Stimulated activated memory B cell treated with anti-CD40 and anti-IgM and Interleukin-4, amounts not matched to agents 10 μg/mL and 1 μg/mL and 100 μg/mL, for 72 hours (primary cell): ENCODE measurements at regions not wholly inside any gene's neighbourhood (a gene's known extent, or its start where the extent isn't known, plus 50 kb on each side); places are given as distances from the start of the nearest gene placed in this dataset.
"Not testable (repeated sequence)": the region's sequence is repeated elsewhere in the genome, so short reads cannot be mapped to it uniquely, and the experiment has no call there.

Source experiments
- ATAC-seq: fragments of 150-1000 bp; cut with Tn5 transposase; 2 replicates; pipeline ENCODE4 v1.10.0; 2021
- H3K27ac Mint-ChIP-seq: one replicate; pipeline ENCODE4 v1.8.0; 2022; ENCODE audit warnings: mild to moderate bottlenecking, mixed read lengths
- H3K27me3 Mint-ChIP-seq: one replicate; pipeline ENCODE4 v1.8.0; 2022; ENCODE audit warnings: mixed read lengths
- H3K36me3 Mint-ChIP-seq: one replicate; pipeline ENCODE4 v1.8.0; 2022; ENCODE audit warnings: mixed read lengths
- H3K4me1 Mint-ChIP-seq: one replicate; pipeline ENCODE4 v1.8.0; 2022; ENCODE audit warnings: mixed read lengths
- H3K4me3 Mint-ChIP-seq: one replicate; pipeline ENCODE4 v1.8.0; 2022; ENCODE audit warnings: mild to moderate bottlenecking, moderate library complexity, mixed read lengths
- H3K9me3 Mint-ChIP-seq: one replicate; pipeline ENCODE4 v1.8.0; 2022; ENCODE audit warnings: mixed read lengths

GRCh38 chr16:14384745-14385144 is 245.3 kb downstream of the PARN start:
- Mint-ChIP-seq H3K4me1 (no peaks in the 10 kb centered on the region), H3K36me3 (no peaks in the 10 kb centered on the region), H3K9me3 (peaks cover 3% of the 10 kb centered on the region), H3K27ac (no peak overlapping the region), H3K27me3 (no peaks in the 10 kb centered on the region), H3K4me3 (no peak overlapping the region)
- ATAC-seq: no peak

- not testable (repeated sequence) for H3K4me1 Mint-ChIP-seq, ATAC-seq, H3K9me3 Mint-ChIP-seq, H3K36me3 Mint-ChIP-seq, H3K27me3 Mint-ChIP-seq, H3K4me3 Mint-ChIP-seq, H3K27ac Mint-ChIP-seq
Measured at GRCh38 chr16:14383844-14384243, 246.2 kb downstream of the PARN start.

- H3K27ac Mint-ChIP-seq: no peak overlapping the region
- H3K4me3 Mint-ChIP-seq: no peak overlapping the region
- ATAC-seq: no peak
- H3K27me3 Mint-ChIP-seq: no peaks in the 10 kb centered on the region
- H3K4me1 Mint-ChIP-seq: peaks cover 17% of the 10 kb centered on the region
- no peaks in the 10 kb centered on the region for H3K36me3 Mint-ChIP-seq
- H3K9me3 Mint-ChIP-seq: peaks cover 3% of the 10 kb centered on the region
Measured at GRCh38 chr16:14378689-14379467, 251.2 kb downstream of the PARN start.

- Mint-ChIP-seq H3K4me3 (no peak overlapping the region), H3K4me1 (peaks cover 17% of the 10 kb centered on the region), H3K36me3 (no peaks in the 10 kb centered on the region), H3K27ac (no peak overlapping the region), H3K9me3 (no peaks in the 10 kb centered on the region), H3K27me3 (no peaks in the 10 kb centered on the region)
- ATAC-seq: no peak
Measured at GRCh38 chr16:14378131-14378551, 251.9 kb downstream of the PARN start.

GRCh38 chr16:14377326-14377725 is 252.7 kb downstream of the PARN start:
- Mint-ChIP-seq H3K4me1 (peaks cover 17% of the 10 kb centered on the region), H3K27ac (no peak overlapping the region), H3K9me3 (no peaks in the 10 kb centered on the region), H3K4me3 (no peak overlapping the region), H3K36me3 (no peaks in the 10 kb centered on the region), H3K27me3 (no peaks in the 10 kb centered on the region)
- ATAC-seq: no peak

GRCh38 chr16:14375132-14375491 is 254.9 kb downstream of the PARN start:
- H3K9me3 Mint-ChIP-seq: no peaks in the 10 kb centered on the region
- no peak overlapping the region for H3K4me3 Mint-ChIP-seq
- no peaks in the 10 kb centered on the region for H3K36me3 Mint-ChIP-seq
- H3K27ac Mint-ChIP-seq: no peak overlapping the region
- no peak for ATAC-seq
- peaks cover 17% of the 10 kb centered on the region for H3K4me1 Mint-ChIP-seq
- no peaks in the 10 kb centered on the region for H3K27me3 Mint-ChIP-seq

GRCh38 chr16:14374451-14375131 is 255.5 kb downstream of the PARN start:
- H3K9me3 Mint-ChIP-seq: no peaks in the 10 kb centered on the region
- ATAC-seq: no peak
- H3K27me3 Mint-ChIP-seq: no peaks in the 10 kb centered on the region
- H3K36me3 Mint-ChIP-seq: no peaks in the 10 kb centered on the region
- no peak overlapping the region for H3K4me3 Mint-ChIP-seq
- no peak overlapping the region for H3K27ac Mint-ChIP-seq
- H3K4me1 Mint-ChIP-seq: peaks cover 17% of the 10 kb centered on the region

- no peak for ATAC-seq
- peaks cover 17% of the 10 kb centered on the region for H3K4me1 Mint-ChIP-seq
- H3K27me3 Mint-ChIP-seq: no peaks in the 10 kb centered on the region
- no peaks in the 10 kb centered on the region for H3K36me3 Mint-ChIP-seq
- H3K4me3 Mint-ChIP-seq: no peak overlapping the region
- no peaks in the 10 kb centered on the region for H3K9me3 Mint-ChIP-seq
- H3K27ac Mint-ChIP-seq: no peak overlapping the region
Measured at GRCh38 chr16:14373896-14374295, 256.2 kb downstream of the PARN start.

GRCh38 chr16:14373406-14373805 is 256.7 kb downstream of the PARN start:
- Mint-ChIP-seq H3K4me1 (peaks cover 12% of the 10 kb centered on the region), H3K4me3 (no peak overlapping the region), H3K27ac (no peak overlapping the region), H3K9me3 (no peaks in the 10 kb centered on the region), H3K36me3 (no peaks in the 10 kb centered on the region), H3K27me3 (no peaks in the 10 kb centered on the region)
- no peak for ATAC-seq

- ATAC-seq: no peak
- H3K27me3 Mint-ChIP-seq: no peaks in the 10 kb centered on the region
Measured at GRCh38 chr16:14372471-14372870, 257.6 kb downstream of the PARN start.

GRCh38 chr16:14371778-14372431 is 258.2 kb downstream of the PARN start:
- Mint-ChIP-seq H3K4me1 (peaks cover 9% of the 10 kb centered on the region), H3K36me3 (no peaks in the 10 kb centered on the region), H3K27me3 (no peaks in the 10 kb centered on the region), H3K27ac (no peak overlapping the region), H3K9me3 (no peaks in the 10 kb centered on the region), H3K4me3 (no peak overlapping the region)
- no peak for ATAC-seq

More at GRCh38 chr16:14372471-14372870, 257.6 kb downstream of the PARN start:
- Mint-ChIP-seq H3K36me3 (no peaks in the 10 kb centered on the region), H3K9me3 (no peaks in the 10 kb centered on the region), H3K4me3 (no peak overlapping the region), H3K27ac (no peak overlapping the region), H3K4me1 (peaks cover 9% of the 10 kb centered on the region)

GRCh38 chr16:14370736-14371234 is 259.3 kb downstream of the PARN start:
- Mint-ChIP-seq H3K27ac (no peak overlapping the region), H3K27me3 (no peaks in the 10 kb centered on the region), H3K4me3 (no peak overlapping the region), H3K36me3 (no peaks in the 10 kb centered on the region), H3K9me3 (no peaks in the 10 kb centered on the region), H3K4me1 (peaks cover 9% of the 10 kb centered on the region)
- ATAC-seq: no peak

GRCh38 chr16:14369734-14370598 is 260.1 kb downstream of the PARN start:
- Mint-ChIP-seq H3K9me3 (no peaks in the 10 kb centered on the region), H3K36me3 (no peaks in the 10 kb centered on the region), H3K4me1 (peaks cover 6% of the 10 kb centered on the region), H3K27me3 (no peaks in the 10 kb centered on the region), H3K27ac (no peak overlapping the region), H3K4me3 (no peak overlapping the region)
- ATAC-seq: no peak

- Mint-ChIP-seq H3K36me3 (no peaks in the 10 kb centered on the region), H3K27ac (no peak overlapping the region), H3K9me3 (no peaks in the 10 kb centered on the region), H3K4me1 (peaks cover 7% of the 10 kb centered on the region), H3K27me3 (peaks cover 14% of the 10 kb centered on the region), H3K4me3 (no peak overlapping the region)
- no peak for ATAC-seq
Measured at GRCh38 chr16:14368399-14368798, 261.7 kb downstream of the PARN start.
